Endothelial cell (in vitro differentiated cells): ENCODE measurements at regions not wholly inside any gene's neighbourhood (a gene's known extent, or its start where the extent isn't known, plus 50 kb on each side); places are given as distances from the start of the nearest gene placed in this dataset.
A peak's percentile ranks its signal among the peaks of the same experiment; 100 is the strongest.

Experiments used
- DNase-seq: peaks from one replicate; pipeline ENCODE4 v3.0.0; 2021; ENCODE audit warnings: low spot score
- H3K27ac Mint-ChIP-seq: one replicate; pipeline ENCODE4 v1.8.0; 2021; ENCODE audit warnings: mixed read lengths, inconsistent platforms; ENCODE audit not compliant: unreplicated experiment
- H3K27me3 Mint-ChIP-seq: one replicate; pipeline ENCODE4 v1.8.0; 2021; ENCODE audit warnings: mild to moderate bottlenecking, moderate library complexity, mixed read lengths, inconsistent platforms; ENCODE audit not compliant: unreplicated experiment
- H3K36me3 Mint-ChIP-seq: one replicate; pipeline ENCODE4 v1.8.0; 2021; ENCODE audit warnings: mild to moderate bottlenecking, low read depth, mixed read lengths, inconsistent platforms; ENCODE audit not compliant: unreplicated experiment
- H3K4me1 Mint-ChIP-seq: one replicate; pipeline ENCODE4 v1.8.0; 2021; ENCODE audit warnings: mild to moderate bottlenecking, mixed read lengths, inconsistent platforms; ENCODE audit not compliant: unreplicated experiment
- H3K4me3 Mint-ChIP-seq: one replicate; pipeline ENCODE4 v1.8.0; 2021; ENCODE audit warnings: mild to moderate bottlenecking, mixed read lengths, inconsistent platforms; ENCODE audit not compliant: unreplicated experiment
- H3K9me3 Mint-ChIP-seq: one replicate; pipeline ENCODE4 v1.8.0; 2021; ENCODE audit warnings: mixed read lengths, inconsistent platforms; ENCODE audit not compliant: unreplicated experiment
- CTCF ChIP-seq: fragments of 200-600 bp; sonication (generic); IDR thresholded peaks from one replicate; pipeline ENCODE4 v1.5.0; 2021; ENCODE audit warnings: antibody characterized with exemption; ENCODE audit not compliant: unreplicated experiment

GRCh38 chr5:167049043-167049663 is 1242.3 kb upstream of the WWC1 start:
- Mint-ChIP-seq H3K27me3 (no peaks in the 10 kb centered on the region), H3K4me1 (no peaks in the 10 kb centered on the region), H3K27ac (no peak overlapping the region), H3K9me3 (no peaks in the 10 kb centered on the region), H3K4me3 (no peak overlapping the region), H3K36me3 (no peaks in the 10 kb centered on the region)
- peak; percentile 76 for TF ChIP-seq CTCF
- peak; percentile 52 for DNase-seq

GRCh38 chr5:167049771-167050567 is 1241.5 kb upstream of the WWC1 start:
- Mint-ChIP-seq H3K4me3 (no peak overlapping the region), H3K4me1 (no peaks in the 10 kb centered on the region), H3K36me3 (no peaks in the 10 kb centered on the region), H3K27ac (no peak overlapping the region), H3K9me3 (no peaks in the 10 kb centered on the region), H3K27me3 (no peaks in the 10 kb centered on the region)
- no peak for DNase-seq
- TF ChIP-seq CTCF, result no peak

GRCh38 chr5:167050568-167051401 is 1240.7 kb upstream of the WWC1 start:
- TF ChIP-seq CTCF, result peak; percentile 64
- Mint-ChIP-seq H3K4me1 (no peaks in the 10 kb centered on the region), H3K4me3 (no peak overlapping the region), H3K9me3 (no peaks in the 10 kb centered on the region), H3K36me3 (no peaks in the 10 kb centered on the region), H3K27ac (no peak overlapping the region), H3K27me3 (no peaks in the 10 kb centered on the region)
- DNase-seq, result peak; percentile 45

GRCh38 chr5:167051402-167051768 is 1240.1 kb upstream of the WWC1 start:
- Mint-ChIP-seq H3K9me3 (no peaks in the 10 kb centered on the region), H3K4me3 (no peak overlapping the region), H3K27ac (no peak overlapping the region), H3K36me3 (no peaks in the 10 kb centered on the region), H3K4me1 (no peaks in the 10 kb centered on the region), H3K27me3 (no peaks in the 10 kb centered on the region)
- TF ChIP-seq CTCF, result no peak
- DNase-seq, result no peak
